IMR-90 (cell line): ENCODE measurements at regions not wholly inside any gene's neighbourhood (a gene's known extent, or its start where the extent isn't known, plus 50 kb on each side); places are given as distances from the start of the nearest gene placed in this dataset.

Experiments used
- ATAC-seq: fragments of 200-7000 bp; cut with Tn5 transposase; 2 replicates; pipeline ENCODE4 v1.9.1; 2020; ENCODE audit warnings: low read depth, mild to moderate bottlenecking, moderate library complexity
- BruUV-seq: library from RNA; stranded (reverse); fragments of 400-500 nt; replicated peaks from 2 replicates; lab custom pipeline; 2021; lab: Mats Ljungman, UMichigan
- CTCF ChIA-PET: fragments of 300-600 bp; formaldehyde crosslinking; extraction: SDS; loops from one replicate; lab custom pipeline; 2021; ENCODE audit warnings: antibody characterized with exemption; lab: Yijun Ruan, JAX
- POLR2A ChIA-PET: fragments of 300-600 bp; sonication (Branson Sonifier 250); formaldehyde crosslinking; loops from one replicate; lab custom pipeline; 2022; ENCODE audit warnings: antibody characterized with exemption; ENCODE audit not compliant: unreplicated experiment; lab: Charles Lee
- DNase-seq: peaks from one replicate; pipeline ENCODE4 v3.0.0; 2013
- H2AFZ ChIP-seq: replicated peaks from 2 replicates; pipeline ENCODE3; 2013; ENCODE audit warnings: low read length, mild to moderate bottlenecking; ENCODE audit not compliant: poor library complexity
- H2AK5ac ChIP-seq: 2 replicates; pipeline ENCODE4 v1.6.1; 2013; ENCODE audit warnings: low read depth, low read length, inconsistent platforms
- H2AK9ac ChIP-seq: replicated peaks from 2 replicates; pipeline ENCODE3; 2013; ENCODE audit warnings: mild to moderate bottlenecking, low read depth, low read length, moderate library complexity; ENCODE audit not compliant: poor library complexity
- H2BK120ac ChIP-seq: 2 replicates; pipeline ENCODE4 v1.6.1; 2013; ENCODE audit warnings: low read depth, low read length, inconsistent platforms
- H2BK15ac ChIP-seq: 3 replicates; pipeline ENCODE4 v1.6.1; 2013; ENCODE audit warnings: low read depth, low read length, inconsistent platforms
- H2BK20ac ChIP-seq: 2 replicates; pipeline ENCODE4 v1.6.1; 2013; ENCODE audit warnings: low read depth, mild to moderate bottlenecking, inconsistent platforms, low read length, moderate library complexity
- H2BK5ac ChIP-seq: 2 replicates; pipeline ENCODE4 v1.6.1; 2013; ENCODE audit warnings: mild to moderate bottlenecking, low read depth, low read length, inconsistent platforms; ENCODE audit not compliant: poor library complexity, severe bottlenecking
- H3K14ac ChIP-seq: replicated peaks from 2 replicates; pipeline ENCODE4 v1.6.1; 2013; ENCODE audit warnings: low read depth, low read length, inconsistent platforms
- H3K18ac ChIP-seq: 2 replicates; pipeline ENCODE4 v1.6.1; 2013; ENCODE audit warnings: low read depth, low read length, control low read depth
- H3K23ac ChIP-seq: 2 replicates; pipeline ENCODE4 v1.6.1; 2013; ENCODE audit warnings: low read depth, low read length, inconsistent platforms
- H3K27ac ChIP-seq: 2 replicates; pipeline ENCODE4 v1.5.1; 2013; ENCODE audit warnings: mild to moderate bottlenecking, control low read depth, low read length; ENCODE audit not compliant: insufficient read depth
- H3K27me3 ChIP-seq: 2 replicates; pipeline ENCODE4 v1.6.1; 2013; ENCODE audit warnings: low read length; ENCODE audit not compliant: control insufficient read depth, insufficient read depth
- H3K36me3 ChIP-seq: 2 replicates; pipeline ENCODE4 v1.6.1; 2013; ENCODE audit warnings: low read length, mixed read lengths; ENCODE audit not compliant: control insufficient read depth, insufficient read depth
- H3K4ac ChIP-seq: 2 replicates; pipeline ENCODE4 v1.6.1; 2013; ENCODE audit warnings: low read depth, low read length, inconsistent platforms
- H3K4me1 ChIP-seq: 2 replicates; pipeline ENCODE4 v1.6.1; 2013; ENCODE audit warnings: low read length, mixed read lengths; ENCODE audit not compliant: control insufficient read depth, insufficient read depth
- H3K4me2 ChIP-seq: 2 replicates; pipeline ENCODE4 v1.6.1; 2013; ENCODE audit warnings: low read depth, mild to moderate bottlenecking, control low read depth, low read length, moderate library complexity
- H3K4me3 ChIP-seq: 2 replicates; pipeline ENCODE4 v1.5.1; 2013; ENCODE audit warnings: low read depth, mild to moderate bottlenecking, control low read depth, low read length, moderate library complexity; ENCODE audit not compliant: insufficient read depth
- H3K56ac ChIP-seq: 2 replicates; pipeline ENCODE4 v1.6.1; 2013; ENCODE audit warnings: low read length, inconsistent platforms; ENCODE audit not compliant: insufficient read depth; ENCODE audit errors: extremely low read depth
- H3K79me1 ChIP-seq, 2 experiments: 2 replicates each; pipeline ENCODE4 v1.6.1; 2013; ENCODE audit warnings: low read length in 2 of 2, inconsistent platforms in 1 of 2, low read depth in 1 of 2
- H3K9ac ChIP-seq: 2 replicates; pipeline ENCODE4 v1.6.1; 2013; ENCODE audit warnings: low read depth, low read length, control low read depth
- H3K9me1 ChIP-seq: 2 replicates; pipeline ENCODE4 v1.6.1; 2013; ENCODE audit warnings: low read length, inconsistent platforms; ENCODE audit not compliant: insufficient read depth
- H3K9me3 ChIP-seq: 2 replicates; pipeline ENCODE4 v1.6.1; 2013; ENCODE audit warnings: low read length; ENCODE audit not compliant: control insufficient read depth, insufficient read depth
- H4K20me1 ChIP-seq: 2 replicates; pipeline ENCODE4 v1.6.1; 2013; ENCODE audit warnings: low read length, inconsistent platforms; ENCODE audit not compliant: insufficient read depth
- H4K5ac ChIP-seq: 2 replicates; pipeline ENCODE4 v1.6.1; 2013; ENCODE audit warnings: mild to moderate bottlenecking, low read depth, low read length, control low read depth
- H4K8ac ChIP-seq, 2 experiments: 2 replicates each; pipeline ENCODE4 v1.6.1; 2013; ENCODE audit warnings: low read depth in 2 of 2, low read length in 2 of 2, control low read depth in 1 of 2, inconsistent platforms in 1 of 2
- H4K91ac ChIP-seq: 2 replicates; pipeline ENCODE4 v1.6.1; 2013; ENCODE audit warnings: low read depth, low read length, inconsistent platforms; ENCODE audit not compliant: insufficient read depth
- MAFK ChIP-seq: IDR thresholded peaks from 2 replicates; pipeline ENCODE4 v1.6.1; 2012; ENCODE audit warnings: low read depth, low read length, improper control_type of control experiment
- MXI1 ChIP-seq: IDR thresholded peaks from 2 replicates; pipeline ENCODE4 v1.6.1; 2012; ENCODE audit warnings: low read depth, mild to moderate bottlenecking, low read length, moderate library complexity, borderline replicate concordance
- POLR2A ChIP-seq: IDR thresholded peaks from 2 replicates; pipeline ENCODE4 v1.6.1; 2012; ENCODE audit warnings: mild to moderate bottlenecking, low read depth, low read length
- RCOR1 ChIP-seq: IDR thresholded peaks from 2 replicates; pipeline ENCODE4 v1.6.1; 2012; ENCODE audit warnings: mild to moderate bottlenecking, low read length, improper control_type of control experiment; ENCODE audit not compliant: insufficient replicate concordance
- WGBS, 2 experiments: methylation state at CpG; one replicate each; pipeline versions ENCODE4 v1.1.5 to v1.1.7; 2013; ENCODE audit warnings: missing lambda C conversion rate in 2 of 2; ENCODE audit not compliant: insufficient read length in 1 of 2; ENCODE audit errors: extremely low coverage in 2 of 2; 5-methylcytosine and 5-hydroxymethylcytosine counted together
- dilution Hi-C: fragments of 300-500 bp; cut with HindIII; formaldehyde crosslinking; loops from one replicate; pipeline ENCODE4 v1.14.3; 2018; ENCODE audit warnings: low sequenced_read_pairs; ENCODE audit not compliant: unreplicated experiment
- in situ Hi-C: fragments of 300-500 bp; cut with MboI; formaldehyde crosslinking; loops from 3 replicates; pipeline ENCODE4 v1.14.3; 2019; ENCODE audit warnings: low sequenced_read_pairs, inconsistent platforms, mixed read lengths
- intact Hi-C: fragments of 100-400 bp; cut with micrococcal nuclease; formaldehyde crosslinking; loops from 2 replicates; pipeline ENCODE4 v1.10.0; 2022

DNA sequence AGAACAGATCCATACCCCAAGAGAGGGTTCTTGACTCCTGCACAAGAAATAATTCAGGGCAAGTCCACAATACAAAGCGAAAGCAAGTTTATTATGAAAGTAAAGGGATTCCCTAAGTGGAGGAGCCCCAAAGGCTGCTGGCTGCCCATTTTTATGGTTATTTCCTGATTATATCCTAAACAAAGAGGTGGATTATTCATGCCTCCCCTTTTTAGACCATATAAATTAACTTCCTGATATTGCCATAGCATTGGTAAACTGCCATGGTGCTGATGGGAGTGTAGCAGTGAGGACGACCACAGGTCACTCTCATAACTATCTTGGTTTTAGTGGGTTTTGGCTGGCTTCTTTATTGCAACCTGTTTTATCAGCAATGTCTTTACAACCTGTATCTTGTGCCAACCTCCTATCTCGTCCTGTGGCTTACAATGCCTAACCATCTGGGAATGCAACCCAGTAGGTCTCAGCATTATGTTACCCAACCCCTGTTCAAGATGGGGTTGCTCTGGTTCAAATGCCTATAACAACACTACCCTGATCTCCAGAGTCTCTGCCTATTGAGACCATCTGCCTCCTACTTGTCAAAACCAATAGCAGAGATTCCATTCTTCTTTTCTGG lies 154.4 kb upstream of the GRAMD2B start:
- Histone ChIP-seq H4K91ac (no peak overlapping the region), H3K27ac (no peak overlapping the region), H3K36me3 (no peaks in the 10 kb centered on the region), H4K8ac (no peak overlapping the region), H2BK15ac (no peak overlapping the region), H4K5ac (no peak overlapping the region), H2BK20ac (no peak overlapping the region), H3K23ac (no peak overlapping the region), H3K4me1 (no peaks in the 10 kb centered on the region), H3K27me3 (no peaks in the 10 kb centered on the region), H3K4ac (no peak overlapping the region), H2BK120ac (no peak overlapping the region), H4K20me1 (no peaks in the 10 kb centered on the region), H2BK5ac (no peak overlapping the region), H2AK9ac (no peak overlapping the region), H2AK5ac (no peak overlapping the region), H3K4me3 (no peak overlapping the region), H3K79me1 (no peaks in the 10 kb centered on the region), H3K9ac (no peak overlapping the region), H2AFZ (no peak overlapping the region), H3K56ac (no peak overlapping the region), H3K9me3 (no peaks in the 10 kb centered on the region), H3K9me1 (no peaks in the 10 kb centered on the region), H3K14ac (no peak overlapping the region), H3K18ac (no peak overlapping the region), H3K4me2 (no peak overlapping the region)
- in situ Hi-C loops (no loop called here), intact Hi-C loops (no loop called here), dilution Hi-C loops (no loop called here)
- TF ChIP-seq RCOR1 (no peak), MXI1 (no peak), MAFK (no peak), POLR2A (no peak)
- POLR2A ChIA-PET, result no interaction called here
- CTCF ChIA-PET, result no interaction called here
- no TSS peak for BruUV-seq
- WGBS, 2 experiments, result 11% methylated on average over 1 of the region's 3 CpGs; no CpG with 5 or more reads in 1 of the 2 experiments
- DNase-seq, result no peak
- no peak for ATAC-seq
